H9 (cell line): ENCODE measurements at regions not wholly inside any gene's neighbourhood (a gene's known extent, or its start where the extent isn't known, plus 50 kb on each side); places are given as distances from the start of the nearest gene placed in this dataset.

ENCODE experiments used
- DNase-seq: peaks from one replicate; pipeline ENCODE4 v3.0.0-alpha.2; 2017
- H2AFZ ChIP-seq: one replicate; pipeline ENCODE4 v1.6.1; 2013; ENCODE audit warnings: mild to moderate bottlenecking, low read length, control low read depth, moderate library complexity
- H2AK5ac ChIP-seq: 2 replicates; pipeline ENCODE4 v1.6.1; 2013; ENCODE audit warnings: low read length, control low read depth, mixed read lengths; ENCODE audit not compliant: insufficient read length
- H2BK120ac ChIP-seq: one replicate; pipeline ENCODE4 v1.6.1; 2013; ENCODE audit warnings: low read depth, mild to moderate bottlenecking, low read length, control low read depth, inconsistent platforms; ENCODE audit not compliant: poor library complexity, severe bottlenecking
- H2BK12ac ChIP-seq: 2 replicates; pipeline ENCODE4 v1.6.1; 2013; ENCODE audit warnings: low read length, control low read depth, mixed read lengths, low read depth; ENCODE audit not compliant: insufficient read length
- H2BK15ac ChIP-seq: 2 replicates; pipeline ENCODE4 v1.6.1; 2013; ENCODE audit warnings: low read depth, low read length, control low read depth
- H2BK20ac ChIP-seq: one replicate; pipeline ENCODE4 v1.6.1; 2013; ENCODE audit warnings: low read depth, mild to moderate bottlenecking, low read length, control low read depth, inconsistent platforms; ENCODE audit not compliant: poor library complexity, severe bottlenecking
- H2BK5ac ChIP-seq: 2 replicates; pipeline ENCODE4 v1.6.1; 2013; ENCODE audit warnings: low read length, control low read depth, mixed read lengths; ENCODE audit not compliant: insufficient read length
- H3K14ac ChIP-seq: 2 replicates; pipeline ENCODE4 v1.6.1; 2013; ENCODE audit warnings: low read length, control low read depth; ENCODE audit not compliant: insufficient read depth
- H3K18ac ChIP-seq: 2 replicates; pipeline ENCODE4 v1.6.1; 2013; ENCODE audit warnings: low read depth, mild to moderate bottlenecking, mixed read lengths, low read length, control low read depth; ENCODE audit not compliant: insufficient read length
- H3K23ac ChIP-seq: 2 replicates; pipeline ENCODE4 v1.6.1; 2013; ENCODE audit warnings: low read length, control low read depth, mixed read lengths, low read depth; ENCODE audit not compliant: insufficient read length
- H3K23me2 ChIP-seq: 2 replicates; pipeline ENCODE4 v1.6.1; 2013; ENCODE audit warnings: low read depth, mild to moderate bottlenecking, mixed read lengths, low read length, control low read depth; ENCODE audit not compliant: insufficient read length, poor library complexity, severe bottlenecking
- H3K27ac ChIP-seq: 2 replicates; pipeline ENCODE4 v1.5.1; 2013; ENCODE audit warnings: low read length, control low read depth, mixed read lengths, low read depth; ENCODE audit not compliant: insufficient read length
- H3K27me3 ChIP-seq: 2 replicates; pipeline ENCODE4 v1.6.1; 2013; ENCODE audit warnings: low read length, control low read depth, inconsistent platforms; ENCODE audit not compliant: insufficient read depth
- H3K4ac ChIP-seq: 2 replicates; pipeline ENCODE4 v1.6.1; 2013; ENCODE audit warnings: low read depth, mild to moderate bottlenecking, control low read depth, inconsistent platforms, low read length, moderate library complexity
- H3K4me1 ChIP-seq: 2 replicates; pipeline ENCODE4 v1.6.1; 2013; ENCODE audit warnings: low read length, control low read depth, inconsistent platforms; ENCODE audit not compliant: insufficient read depth
- H3K4me2 ChIP-seq: 2 replicates; pipeline ENCODE4 v1.6.1; 2013; ENCODE audit warnings: low read length, control low read depth, mixed read lengths; ENCODE audit not compliant: insufficient read length, insufficient read depth
- H3K56ac ChIP-seq: 2 replicates; pipeline ENCODE4 v1.6.1; 2013; ENCODE audit warnings: low read depth, mild to moderate bottlenecking, mixed read lengths, low read length, control low read depth; ENCODE audit not compliant: insufficient read length
- H3K79me1 ChIP-seq: 2 replicates; pipeline ENCODE4 v1.6.1; 2013; ENCODE audit warnings: low read depth, mild to moderate bottlenecking, moderate library complexity, low read length, control low read depth, inconsistent platforms; ENCODE audit not compliant: insufficient read depth, poor library complexity, severe bottlenecking
- H3K79me2 ChIP-seq: 2 replicates; pipeline ENCODE4 v1.6.1; 2013; ENCODE audit warnings: low read length, control low read depth, inconsistent platforms; ENCODE audit not compliant: insufficient read depth
- H3K9ac ChIP-seq: 2 replicates; pipeline ENCODE4 v1.6.1; 2013; ENCODE audit warnings: low read length, control low read depth, mixed read lengths; ENCODE audit not compliant: insufficient read length; ENCODE audit errors: extremely low read depth
- H3K9me3 ChIP-seq: one replicate; pipeline ENCODE4 v1.6.1; 2013; ENCODE audit warnings: low read depth, low read length, inconsistent platforms; ENCODE audit not compliant: control insufficient read depth
- H3T11ph ChIP-seq: one replicate; pipeline ENCODE4 v1.6.1; 2013; ENCODE audit warnings: mild to moderate bottlenecking, low read length, control low read depth, inconsistent platforms
- H4K20me1 ChIP-seq: one replicate; pipeline ENCODE4 v1.6.1; 2013; ENCODE audit not compliant: control insufficient read depth, insufficient read length, insufficient read depth
- H4K5ac ChIP-seq: 2 replicates; pipeline ENCODE4 v1.6.1; 2013; ENCODE audit warnings: low read depth, mild to moderate bottlenecking, mixed read lengths, low read length, control low read depth; ENCODE audit not compliant: insufficient read length
- H4K8ac ChIP-seq: replicated peaks from 2 replicates; pipeline ENCODE4 v1.6.1; 2013; ENCODE audit warnings: low read length, control low read depth, mixed read lengths, low read depth; ENCODE audit not compliant: insufficient read length
- H4K91ac ChIP-seq: 2 replicates; pipeline ENCODE4 v1.6.1; 2013; ENCODE audit warnings: low read depth, mild to moderate bottlenecking, moderate library complexity, mixed read lengths, low read length, control low read depth; ENCODE audit not compliant: insufficient read length
- H3K27ac Mint-ChIP-seq, 3 experiments: 2 replicates in 2 of 3; 3 replicates in 1 of 3; pipeline ENCODE4 v1.8.0; 2020 to 2021; ENCODE audit warnings: mixed read lengths in 3 of 3, mild to moderate bottlenecking in 1 of 3, moderate library complexity in 1 of 3
- H3K27me3 Mint-ChIP-seq: 2 replicates; pipeline ENCODE4 v1.8.0; 2021; ENCODE audit warnings: low read depth, mild to moderate bottlenecking, moderate library complexity, mixed read lengths
- H3K36me3 Mint-ChIP-seq, 3 experiments: 2 replicates in 2 of 3; 3 replicates in 1 of 3; pipeline ENCODE4 v1.8.0; 2020 to 2021; ENCODE audit warnings: low read depth in 3 of 3, mixed read lengths in 3 of 3; ENCODE audit not compliant: insufficient read depth in 1 of 3
- H3K4me1 Mint-ChIP-seq, 2 experiments: 2 replicates each; pipeline ENCODE4 v1.8.0; 2020; ENCODE audit warnings: mixed read lengths in 2 of 2
- H3K4me3 Mint-ChIP-seq, 2 experiments: 2 replicates in 1 of 2; 3 replicates in 1 of 2; pipeline ENCODE4 v1.8.0; 2020 to 2021; ENCODE audit warnings: mild to moderate bottlenecking in 2 of 2, mixed read lengths in 2 of 2, moderate library complexity in 1 of 2
- H3K9me3 Mint-ChIP-seq, 2 experiments: 2 replicates in 1 of 2; 3 replicates in 1 of 2; pipeline ENCODE4 v1.8.0; 2020; ENCODE audit warnings: mild to moderate bottlenecking in 2 of 2, mixed read lengths in 2 of 2, moderate library complexity in 1 of 2
- WGBS: extraction: QIAGEN DNeasy Blood & Tissue Kit; methylation state at CpG from one replicate; pipeline ENCODE4 v1.1.7; 2013; ENCODE audit warnings: missing lambda C conversion rate, low lambda C conversion rate, mixed read lengths; ENCODE audit not compliant: insufficient read length; ENCODE audit errors: extremely low coverage; 5-methylcytosine and 5-hydroxymethylcytosine counted together
- TF ChIP-seq, protein P1 (sequence below): fragments of 200-600 bp; sonication (generic); conservative IDR thresholded peaks from 3 replicates; pipeline ENCODE4 v1.8.0; 2021; ENCODE audit warnings: antibody characterized with exemption, mild to moderate bottlenecking

GRCh38 chr2:70017962-70018361 lies 56.5 kb upstream of the ASPRV1 start:
- Histone ChIP-seq H3K14ac (no peak overlapping the region), H3K79me1 (no peaks in the 10 kb centered on the region), H4K20me1 (no peaks in the 10 kb centered on the region), H3K18ac (no peak overlapping the region), H4K5ac (no peak overlapping the region), H4K8ac (no peak overlapping the region), H4K91ac (no peak overlapping the region), H3K27ac (no peak overlapping the region), H2AK5ac (no peak overlapping the region), H3K23ac (no peak overlapping the region), H3K79me2 (no peaks in the 10 kb centered on the region), H2BK12ac (no peak overlapping the region), H2BK15ac (no peak overlapping the region), H2AFZ (no peak overlapping the region), H2BK20ac (no peak overlapping the region), H3K27me3 (no peaks in the 10 kb centered on the region), H2BK5ac (no peak overlapping the region), H3K4me2 (no peak overlapping the region), H2BK120ac (no peak overlapping the region), H3K4me1 (no peaks in the 10 kb centered on the region), H3T11ph (no peak overlapping the region), H3K4ac (no peak overlapping the region), H3K9ac (no peak overlapping the region), H3K23me2 (no peaks in the 10 kb centered on the region), H3K9me3 (no peaks in the 10 kb centered on the region), H3K56ac (no peak overlapping the region)
- WGBS: no CpG with 5 or more reads among the region's 8 CpGs
- H3K9me3 Mint-ChIP-seq: peaks cover 10% of the 10 kb centered on the region in 2 experiments; a peak in 4 of 5 replicates
- no peak for DNase-seq
- no peak overlapping the region for H3K4me3 Mint-ChIP-seq
- H3K27ac Mint-ChIP-seq: no peak overlapping the region
- H3K4me1 Mint-ChIP-seq: no peaks in the 10 kb centered on the region
- no peaks in the 10 kb centered on the region for H3K27me3 Mint-ChIP-seq
- TF ChIP-seq, protein P1, sequence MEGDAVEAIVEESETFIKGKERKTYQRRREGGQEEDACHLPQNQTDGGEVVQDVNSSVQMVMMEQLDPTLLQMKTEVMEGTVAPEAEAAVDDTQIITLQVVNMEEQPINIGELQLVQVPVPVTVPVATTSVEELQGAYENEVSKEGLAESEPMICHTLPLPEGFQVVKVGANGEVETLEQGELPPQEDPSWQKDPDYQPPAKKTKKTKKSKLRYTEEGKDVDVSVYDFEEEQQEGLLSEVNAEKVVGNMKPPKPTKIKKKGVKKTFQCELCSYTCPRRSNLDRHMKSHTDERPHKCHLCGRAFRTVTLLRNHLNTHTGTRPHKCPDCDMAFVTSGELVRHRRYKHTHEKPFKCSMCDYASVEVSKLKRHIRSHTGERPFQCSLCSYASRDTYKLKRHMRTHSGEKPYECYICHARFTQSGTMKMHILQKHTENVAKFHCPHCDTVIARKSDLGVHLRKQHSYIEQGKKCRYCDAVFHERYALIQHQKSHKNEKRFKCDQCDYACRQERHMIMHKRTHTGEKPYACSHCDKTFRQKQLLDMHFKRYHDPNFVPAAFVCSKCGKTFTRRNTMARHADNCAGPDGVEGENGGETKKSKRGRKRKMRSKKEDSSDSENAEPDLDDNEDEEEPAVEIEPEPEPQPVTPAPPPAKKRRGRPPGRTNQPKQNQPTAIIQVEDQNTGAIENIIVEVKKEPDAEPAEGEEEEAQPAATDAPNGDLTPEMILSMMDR: no peak
- peaks cover 6 to 18% (median 10%) of the 10 kb centered on the region in 3 experiments; a peak in 6 of 7 replicates for H3K36me3 Mint-ChIP-seq
